ENCODE measurements at regions not wholly inside any gene's neighbourhood (a gene's known extent, or its start where the extent isn't known, plus 50 kb on each side); places are given as distances from the start of the nearest gene placed in this dataset.

- Mint-ChIP-seq H3K36me3 (no peaks in the 10 kb centered on the region), H3K27me3 (ENCODE audit: low read depth in 3 of 3) (peaks cover 0 to 7% (median 3%) of the 10 kb centered on the region in 3 donors), H3K27ac (no peak overlapping the region), H3K4me1 (no peaks in the 10 kb centered on the region), H3K4me3 (no peak overlapping the region), H3K9me3 (no peaks in the 10 kb centered on the region)
- no peak for DNase-seq
These were observed 74.7 kb downstream of the SDC1 start for GRCh38 chr2:20150110-20150706.

GRCh38 chr2:20149703-20150030 is 75.3 kb downstream of the SDC1 start:
- peaks cover under 1 to 7% (median 3%) of the 10 kb centered on the region in 3 donors for H3K27me3 Mint-ChIP-seq (ENCODE audit: low read depth in 3 of 3)
- H3K27ac Mint-ChIP-seq: no peak overlapping the region
- no peaks in the 10 kb centered on the region for H3K9me3 Mint-ChIP-seq
- DNase-seq: no peak
- H3K4me1 Mint-ChIP-seq: no peaks in the 10 kb centered on the region
- H3K36me3 Mint-ChIP-seq: no peaks in the 10 kb centered on the region
- no peak overlapping the region for H3K4me3 Mint-ChIP-seq

GRCh38 chr2:20148923-20149702 is 75.8 kb downstream of the SDC1 start:
- Mint-ChIP-seq H3K36me3 (no peaks in the 10 kb centered on the region), H3K4me3 (no peak overlapping the region), H3K9me3 (no peaks in the 10 kb centered on the region), H3K27me3 (ENCODE audit: low read depth in 3 of 3) (peaks cover 3 to 7% (median 3%) of the 10 kb centered on the region in 3 donors), H3K27ac (no peak overlapping the region), H3K4me1 (no peaks in the 10 kb centered on the region)
- no peak for DNase-seq

GRCh38 chr2:20148426-20148922 is 76.5 kb downstream of the SDC1 start:
- no peaks in the 10 kb centered on the region for H3K4me1 Mint-ChIP-seq
- peaks cover 3 to 7% (median 3%) of the 10 kb centered on the region in 3 donors for H3K27me3 Mint-ChIP-seq (ENCODE audit: low read depth in 3 of 3)
- H3K9me3 Mint-ChIP-seq: no peaks in the 10 kb centered on the region
- no peak for DNase-seq
- H3K36me3 Mint-ChIP-seq: no peaks in the 10 kb centered on the region
- H3K27ac Mint-ChIP-seq: no peak overlapping the region
- H3K4me3 Mint-ChIP-seq: no peak overlapping the region

- no peak overlapping the region for H3K4me3 Mint-ChIP-seq
- H3K36me3 Mint-ChIP-seq: no peaks in the 10 kb centered on the region
- H3K9me3 Mint-ChIP-seq: no peaks in the 10 kb centered on the region
- no peak for DNase-seq
- H3K27ac Mint-ChIP-seq: no peak overlapping the region
- H3K27me3 Mint-ChIP-seq (ENCODE audit: low read depth in 3 of 3): peaks cover 3 to 4% (median 3%) of the 10 kb centered on the region in 3 donors
- no peaks in the 10 kb centered on the region for H3K4me1 Mint-ChIP-seq
These were observed 77.6 kb downstream of the SDC1 start for GRCh38 chr2:20147351-20147750.

GRCh38 chr2:20146401-20146800 is 78.5 kb downstream of the SDC1 start:
- no peak overlapping the region for H3K27ac Mint-ChIP-seq
- H3K4me1 Mint-ChIP-seq: no peaks in the 10 kb centered on the region
- no peak for DNase-seq
- H3K4me3 Mint-ChIP-seq: no peak overlapping the region
- H3K9me3 Mint-ChIP-seq: no peaks in the 10 kb centered on the region
- peaks cover 3 to 5% (median 4%) of the 10 kb centered on the region in 3 donors for H3K27me3 Mint-ChIP-seq (ENCODE audit: low read depth in 3 of 3)
- H3K36me3 Mint-ChIP-seq: no peaks in the 10 kb centered on the region

GRCh38 chr2:20145497-20146193 is 79.3 kb downstream of the SDC1 start:
- H3K27ac Mint-ChIP-seq: no peak overlapping the region
- H3K9me3 Mint-ChIP-seq: no peaks in the 10 kb centered on the region
- H3K27me3 Mint-ChIP-seq (ENCODE audit: low read depth in 3 of 3): peaks cover 3 to 5% (median 4%) of the 10 kb centered on the region in 3 donors
- H3K36me3 Mint-ChIP-seq: no peaks in the 10 kb centered on the region
- H3K4me3 Mint-ChIP-seq: no peak overlapping the region
- no peaks in the 10 kb centered on the region for H3K4me1 Mint-ChIP-seq
- DNase-seq: no peak

GRCh38 chr2:20144861-20145260 is 80.1 kb downstream of the SDC1 start:
- H3K4me1 Mint-ChIP-seq: no peaks in the 10 kb centered on the region
- H3K27me3 Mint-ChIP-seq (ENCODE audit: low read depth in 3 of 3): peaks cover 0 to 5% (median 3%) of the 10 kb centered on the region in 3 donors
- H3K27ac Mint-ChIP-seq: no peak overlapping the region
- DNase-seq: no peak
- H3K9me3 Mint-ChIP-seq: no peaks in the 10 kb centered on the region
- no peak overlapping the region for H3K4me3 Mint-ChIP-seq
- H3K36me3 Mint-ChIP-seq: no peaks in the 10 kb centered on the region

GRCh38 chr2:20144196-20144595 is 80.7 kb downstream of the SDC1 start:
- no peak for DNase-seq
- H3K9me3 Mint-ChIP-seq: no peaks in the 10 kb centered on the region
- no peaks in the 10 kb centered on the region for H3K36me3 Mint-ChIP-seq
- no peaks in the 10 kb centered on the region for H3K4me1 Mint-ChIP-seq
- peaks cover 0 to 5% (median 3%) of the 10 kb centered on the region in 3 donors for H3K27me3 Mint-ChIP-seq (ENCODE audit: low read depth in 3 of 3)
- H3K4me3 Mint-ChIP-seq: no peak overlapping the region
- no peak overlapping the region for H3K27ac Mint-ChIP-seq

GRCh38 chr2:20143263-20143662 is 81.7 kb downstream of the SDC1 start:
- peaks cover 0 to 3% (median 2%) of the 10 kb centered on the region in 3 donors for H3K27me3 Mint-ChIP-seq (ENCODE audit: low read depth in 3 of 3)
- no peak overlapping the region for H3K27ac Mint-ChIP-seq

GRCh38 chr2:20141806-20142205 is 83.1 kb downstream of the SDC1 start:
- peaks cover 0 to 3% (median 2%) of the 10 kb centered on the region in 3 donors for H3K27me3 Mint-ChIP-seq (ENCODE audit: low read depth in 3 of 3)
- no peak overlapping the region for H3K27ac Mint-ChIP-seq
- no peak for DNase-seq
- H3K9me3 Mint-ChIP-seq: no peaks in the 10 kb centered on the region
- no peaks in the 10 kb centered on the region for H3K4me1 Mint-ChIP-seq
- no peaks in the 10 kb centered on the region for H3K36me3 Mint-ChIP-seq
- no peak overlapping the region for H3K4me3 Mint-ChIP-seq

More at GRCh38 chr2:20143263-20143662, 81.7 kb downstream of the SDC1 start:
- Mint-ChIP-seq H3K9me3 (no peaks in the 10 kb centered on the region), H3K36me3 (no peaks in the 10 kb centered on the region), H3K4me1 (no peaks in the 10 kb centered on the region), H3K4me3 (no peak overlapping the region)
- no peak for DNase-seq

- Mint-ChIP-seq H3K36me3 (no peaks in the 10 kb centered on the region), H3K4me3 (no peak overlapping the region), H3K9me3 (no peaks in the 10 kb centered on the region), H3K27ac (no peak overlapping the region), H3K4me1 (no peaks in the 10 kb centered on the region), H3K27me3 (ENCODE audit: low read depth in 3 of 3) (peaks cover 0 to 3% (median 2%) of the 10 kb centered on the region in 3 donors)
- DNase-seq: no peak
These were observed 83.7 kb downstream of the SDC1 start for GRCh38 chr2:20141056-20141762.

GRCh38 chr2:20140321-20141055 is 84.4 kb downstream of the SDC1 start:
- Mint-ChIP-seq H3K4me1 (no peaks in the 10 kb centered on the region), H3K27ac (no peak overlapping the region)
- no peak for DNase-seq

More at GRCh38 chr2:20140321-20141055, 84.4 kb downstream of the SDC1 start:
- no peak overlapping the region for H3K4me3 Mint-ChIP-seq
- peaks cover 0 to 3% (median 2%) of the 10 kb centered on the region in 3 donors for H3K27me3 Mint-ChIP-seq (ENCODE audit: low read depth in 3 of 3)
- no peaks in the 10 kb centered on the region for H3K9me3 Mint-ChIP-seq
- H3K36me3 Mint-ChIP-seq: no peaks in the 10 kb centered on the region
